Neural cell (in vitro differentiated cells): ENCODE measurements at regions not wholly inside any gene's neighbourhood (a gene's known extent, or its start where the extent isn't known, plus 50 kb on each side); places are given as distances from the start of the nearest gene placed in this dataset.

Source experiments
- H2AFZ ChIP-seq: fragments of 200-600, 300-800 bp; sonication (generic), shearing (Covaris generic); 2 replicates; pipeline ENCODE4 v1.6.0; 2014; ENCODE audit warnings: low read depth, mild to moderate bottlenecking, antibody characterized with exemption, low read length, moderate library complexity
- H3F3A ChIP-seq: fragments of 200-600 bp; shearing (Covaris generic); 2 replicates; pipeline ENCODE4 v1.6.1; 2016; ENCODE audit warnings: mild to moderate bottlenecking, moderate library complexity, mixed read lengths, antibody characterized with exemption, low read length; ENCODE audit not compliant: insufficient read depth, poor library complexity, severe bottlenecking
- H3K27ac ChIP-seq: fragments of 200-600, 300-800 bp; sonication (generic), shearing (Covaris generic); 2 replicates; pipeline ENCODE4 v1.5.1; 2014; ENCODE audit warnings: mild to moderate bottlenecking, low read length, moderate library complexity
- H3K27me3 ChIP-seq: fragments of 300-800, 200-600 bp; sonication (generic), shearing (Covaris generic); 2 replicates; pipeline ENCODE4 v1.6.0; 2014; ENCODE audit warnings: mild to moderate bottlenecking, low read depth, low read length, moderate library complexity; ENCODE audit not compliant: insufficient read depth
- H3K36me3 ChIP-seq: fragments of 300-800, 200-600 bp; sonication (generic), shearing (Covaris generic); 2 replicates; pipeline ENCODE4 v1.5.1; 2014; ENCODE audit warnings: mild to moderate bottlenecking, antibody characterized with exemption, low read length, moderate library complexity; ENCODE audit not compliant: insufficient read depth
- H3K4me2 ChIP-seq: fragments of 300-800, 200-600 bp; sonication (generic), shearing (Covaris generic); 2 replicates; pipeline ENCODE4 v1.6.0; 2014; ENCODE audit warnings: mild to moderate bottlenecking, low read length
- H3K4me3 ChIP-seq: fragments of 300-800, 200-600 bp; sonication (generic), shearing (Covaris generic); 2 replicates; pipeline ENCODE4 v1.5.1; 2014; ENCODE audit warnings: mild to moderate bottlenecking, low read length, moderate library complexity
- H3K79me2 ChIP-seq: fragments of 200-600 bp; shearing (Covaris generic); replicated peaks from 2 replicates; pipeline ENCODE4 v1.6.0; 2014; ENCODE audit warnings: mild to moderate bottlenecking, low read length, moderate library complexity; ENCODE audit not compliant: insufficient read depth
- H3K9ac ChIP-seq: fragments of 300-800, 200-600 bp; sonication (generic), shearing (Covaris generic); 2 replicates; pipeline ENCODE4 v1.6.1; 2016; ENCODE audit warnings: mild to moderate bottlenecking, low read length, mixed read lengths
- H3K9me2 ChIP-seq: fragments of 200-600 bp; shearing (Covaris generic); 2 replicates; pipeline ENCODE4 v1.6.1; 2016; ENCODE audit warnings: mild to moderate bottlenecking, low read length, mixed read lengths; ENCODE audit not compliant: insufficient read depth
- H3K9me3 ChIP-seq: fragments of 200-600, 300-800 bp; sonication (generic), shearing (Covaris generic); 2 replicates; pipeline ENCODE4 v1.6.1; 2016; ENCODE audit warnings: mild to moderate bottlenecking, mixed run types, low read length, moderate library complexity, mixed read lengths
- H4K20me1 ChIP-seq: fragments of 200-600 bp; shearing (Covaris generic); 2 replicates; pipeline ENCODE4 v1.6.1; 2016; ENCODE audit warnings: mild to moderate bottlenecking, mixed run types; ENCODE audit not compliant: insufficient read depth
- CTCF ChIP-seq: fragments of 450-650 bp; IDR thresholded peaks from 2 replicates; pipeline ENCODE4 v1.5.1; 2014; ENCODE audit warnings: antibody characterized with exemption, mild to moderate bottlenecking, moderate library complexity; ENCODE audit not compliant: poor library complexity, severe bottlenecking
- EP300 ChIP-seq: fragments of 450-650 bp; conservative IDR thresholded peaks from 2 replicates; pipeline ENCODE4 v1.6.1; 2014; ENCODE audit warnings: antibody characterized with exemption, mild to moderate bottlenecking, moderate library complexity; ENCODE audit not compliant: poor library complexity, severe bottlenecking
- EZH2 ChIP-seq: fragments of 200-600, 300-800 bp; shearing (Covaris generic), sonication (generic); IDR thresholded peaks from 2 replicates; pipeline ENCODE4 v1.6.1; 2014; ENCODE audit warnings: antibody characterized with exemption, low read length, borderline replicate concordance, mild to moderate bottlenecking; ENCODE audit not compliant: insufficient read depth, poor library complexity, severe bottlenecking
- MXI1 ChIP-seq: fragments of 450-650 bp; conservative IDR thresholded peaks from 2 replicates; pipeline ENCODE4 v1.6.1; 2014; ENCODE audit warnings: antibody characterized with exemption, mild to moderate bottlenecking; ENCODE audit not compliant: poor library complexity, severe bottlenecking
- POLR2AphosphoS5 ChIP-seq: IDR thresholded peaks from 2 replicates; pipeline ENCODE4 v1.6.1; 2012
- RAD21 ChIP-seq: fragments of 450-650 bp; conservative IDR thresholded peaks from 2 replicates; pipeline ENCODE4 v1.6.1; 2014; ENCODE audit warnings: antibody characterized with exemption, mild to moderate bottlenecking, moderate library complexity
- REST ChIP-seq: IDR thresholded peaks from 2 replicates; pipeline ENCODE4 v1.6.1; 2012; ENCODE audit warnings: borderline replicate concordance
- SMC3 ChIP-seq: fragments of 450-650 bp; conservative IDR thresholded peaks from 2 replicates; pipeline ENCODE4 v1.6.1; 2014; ENCODE audit warnings: antibody characterized with exemption, mild to moderate bottlenecking, moderate library complexity; ENCODE audit not compliant: poor library complexity
- TAF1 ChIP-seq: IDR thresholded peaks from 2 replicates; pipeline ENCODE4 v1.6.1; 2012; ENCODE audit warnings: low read depth

GRCh38 chr4:100849319-100849718, 331.5 kb upstream of the EMCN start:
- no peaks in the 10 kb centered on the region for H3F3A ChIP-seq
- H3K27me3 ChIP-seq: no peaks in the 10 kb centered on the region
- no peaks in the 10 kb centered on the region for H3K9me3 ChIP-seq
- H3K79me2 ChIP-seq: no peaks in the 10 kb centered on the region
- no peak overlapping the region for H3K4me2 ChIP-seq
- H3K9ac ChIP-seq: no peak overlapping the region
- no peaks in the 10 kb centered on the region for H3K36me3 ChIP-seq
- no peak overlapping the region for H2AFZ ChIP-seq
- H3K9me2 ChIP-seq: no peaks in the 10 kb centered on the region
- no peak overlapping the region for H3K4me3 ChIP-seq
- H3K27ac ChIP-seq: no peak overlapping the region
- no peaks in the 10 kb centered on the region for H4K20me1 ChIP-seq
- no peak for TF ChIP-seq EP300
- TF ChIP-seq SMC3: no peak
- TF ChIP-seq TAF1: no peak
- TF ChIP-seq RAD21: no peak
- no peak for TF ChIP-seq POLR2AphosphoS5

GRCh38 chr4:100848841-100849240, 331.0 kb upstream of the EMCN start:
- H3K36me3 ChIP-seq: no peaks in the 10 kb centered on the region
- H2AFZ ChIP-seq: no peak overlapping the region
- no peaks in the 10 kb centered on the region for H3K27me3 ChIP-seq
- no peaks in the 10 kb centered on the region for H3K9me2 ChIP-seq
- H3F3A ChIP-seq: no peaks in the 10 kb centered on the region
- H3K79me2 ChIP-seq: no peaks in the 10 kb centered on the region
- no peak overlapping the region for H3K4me2 ChIP-seq
- no peak overlapping the region for H3K9ac ChIP-seq
- H3K9me3 ChIP-seq: no peaks in the 10 kb centered on the region
- H4K20me1 ChIP-seq: no peaks in the 10 kb centered on the region
- no peak overlapping the region for H3K4me3 ChIP-seq
- no peak overlapping the region for H3K27ac ChIP-seq
- TF ChIP-seq POLR2AphosphoS5 (no peak), SMC3 (no peak), CTCF (no peak), REST (no peak), MXI1 (no peak), TAF1 (no peak), EZH2 (no peak), RAD21 (no peak), EP300 (no peak)

- no peak overlapping the region for H3K4me2 ChIP-seq
- no peaks in the 10 kb centered on the region for H3K36me3 ChIP-seq
- H3K9ac ChIP-seq: no peak overlapping the region
- TF ChIP-seq MXI1 (no peak), EP300 (no peak), CTCF (no peak), POLR2AphosphoS5 (no peak), EZH2 (no peak), TAF1 (no peak), SMC3 (no peak), RAD21 (no peak), REST (no peak)
- H3K27me3 ChIP-seq: no peaks in the 10 kb centered on the region
- no peaks in the 10 kb centered on the region for H3K79me2 ChIP-seq
- H4K20me1 ChIP-seq: no peaks in the 10 kb centered on the region
- H2AFZ ChIP-seq: no peak overlapping the region
- H3K9me2 ChIP-seq: no peaks in the 10 kb centered on the region
- no peak overlapping the region for H3K27ac ChIP-seq
- no peaks in the 10 kb centered on the region for H3K9me3 ChIP-seq
- H3K4me3 ChIP-seq: no peak overlapping the region
- no peaks in the 10 kb centered on the region for H3F3A ChIP-seq
Observed at GRCh38 chr4:100843910-100844309, 326.1 kb upstream of the EMCN start.
